ENCODE measurements at regions not wholly inside any gene's neighbourhood (a gene's known extent, or its start where the extent isn't known, plus 50 kb on each side); places are given as distances from the start of the nearest gene placed in this dataset.

GRCh38 chr6:4636191-4636880 is 139.9 kb upstream of the CDYL start:
- ATAC-seq = no peak
- TF ChIP-seq, protein P1, sequence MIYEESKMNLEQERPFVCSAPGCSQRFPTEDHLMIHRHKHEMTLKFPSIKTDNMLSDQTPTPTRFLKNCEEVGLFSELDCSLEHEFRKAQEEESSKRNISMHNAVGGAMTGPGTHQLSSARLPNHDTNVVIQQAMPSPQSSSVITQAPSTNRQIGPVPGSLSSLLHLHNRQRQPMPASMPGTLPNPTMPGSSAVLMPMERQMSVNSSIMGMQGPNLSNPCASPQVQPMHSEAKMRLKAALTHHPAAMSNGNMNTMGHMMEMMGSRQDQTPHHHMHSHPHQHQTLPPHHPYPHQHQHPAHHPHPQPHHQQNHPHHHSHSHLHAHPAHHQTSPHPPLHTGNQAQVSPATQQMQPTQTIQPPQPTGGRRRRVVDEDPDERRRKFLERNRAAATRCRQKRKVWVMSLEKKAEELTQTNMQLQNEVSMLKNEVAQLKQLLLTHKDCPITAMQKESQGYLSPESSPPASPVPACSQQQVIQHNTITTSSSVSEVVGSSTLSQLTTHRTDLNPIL (CRISPR knock-in tag; IDR thresholded peaks at IDR 0.05; ENCODE audit: low read depth) = no peak
- TF ChIP-seq ZNF8 (CRISPR knock-in tag; IDR thresholded peaks at IDR 0.05) (no peak), ZFP30 (CRISPR knock-in tag; IDR thresholded peaks at IDR 0.05) (no peak), ARNTL (CRISPR knock-in tag; IDR thresholded peaks at IDR 0.05; ENCODE audit: borderline replicate concordance, low read depth) (no peak), TOX (CRISPR knock-in tag; IDR thresholded peaks at IDR 0.05; ENCODE audit: borderline replicate concordance) (no peak), TCF4 (CRISPR knock-in tag; IDR thresholded peaks at IDR 0.05; ENCODE audit: borderline replicate concordance) (no peak), TSHZ2 (CRISPR knock-in tag; IDR thresholded peaks at IDR 0.05) (no peak), BACH2 (CRISPR knock-in tag; IDR thresholded peaks at IDR 0.05; ENCODE audit: borderline replicate concordance) (no peak), ISL1 (CRISPR knock-in tag; IDR thresholded peaks at IDR 0.05) (no peak), ZNF565 (CRISPR knock-in tag; conservative IDR thresholded peaks at IDR 0.05; ENCODE audit: low read depth) (no peak), ZFP3 (CRISPR knock-in tag; IDR thresholded peaks at IDR 0.05) (no peak), GLIS3 (CRISPR knock-in tag; IDR thresholded peaks at IDR 0.05) (no peak), OSR1 (CRISPR knock-in tag; IDR thresholded peaks at IDR 0.05) (no peak)
- TF ChIP-seq, protein P2, sequence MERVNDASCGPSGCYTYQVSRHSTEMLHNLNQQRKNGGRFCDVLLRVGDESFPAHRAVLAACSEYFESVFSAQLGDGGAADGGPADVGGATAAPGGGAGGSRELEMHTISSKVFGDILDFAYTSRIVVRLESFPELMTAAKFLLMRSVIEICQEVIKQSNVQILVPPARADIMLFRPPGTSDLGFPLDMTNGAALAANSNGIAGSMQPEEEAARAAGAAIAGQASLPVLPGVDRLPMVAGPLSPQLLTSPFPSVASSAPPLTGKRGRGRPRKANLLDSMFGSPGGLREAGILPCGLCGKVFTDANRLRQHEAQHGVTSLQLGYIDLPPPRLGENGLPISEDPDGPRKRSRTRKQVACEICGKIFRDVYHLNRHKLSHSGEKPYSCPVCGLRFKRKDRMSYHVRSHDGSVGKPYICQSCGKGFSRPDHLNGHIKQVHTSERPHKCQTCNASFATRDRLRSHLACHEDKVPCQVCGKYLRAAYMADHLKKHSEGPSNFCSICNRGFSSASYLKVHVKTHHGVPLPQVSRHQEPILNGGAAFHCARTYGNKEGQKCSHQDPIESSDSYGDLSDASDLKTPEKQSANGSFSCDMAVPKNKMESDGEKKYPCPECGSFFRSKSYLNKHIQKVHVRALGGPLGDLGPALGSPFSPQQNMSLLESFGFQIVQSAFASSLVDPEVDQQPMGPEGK (CRISPR knock-in tag; IDR thresholded peaks at IDR 0.05; ENCODE audit: borderline replicate concordance) = no peak
- TF ChIP-seq, protein P3, sequence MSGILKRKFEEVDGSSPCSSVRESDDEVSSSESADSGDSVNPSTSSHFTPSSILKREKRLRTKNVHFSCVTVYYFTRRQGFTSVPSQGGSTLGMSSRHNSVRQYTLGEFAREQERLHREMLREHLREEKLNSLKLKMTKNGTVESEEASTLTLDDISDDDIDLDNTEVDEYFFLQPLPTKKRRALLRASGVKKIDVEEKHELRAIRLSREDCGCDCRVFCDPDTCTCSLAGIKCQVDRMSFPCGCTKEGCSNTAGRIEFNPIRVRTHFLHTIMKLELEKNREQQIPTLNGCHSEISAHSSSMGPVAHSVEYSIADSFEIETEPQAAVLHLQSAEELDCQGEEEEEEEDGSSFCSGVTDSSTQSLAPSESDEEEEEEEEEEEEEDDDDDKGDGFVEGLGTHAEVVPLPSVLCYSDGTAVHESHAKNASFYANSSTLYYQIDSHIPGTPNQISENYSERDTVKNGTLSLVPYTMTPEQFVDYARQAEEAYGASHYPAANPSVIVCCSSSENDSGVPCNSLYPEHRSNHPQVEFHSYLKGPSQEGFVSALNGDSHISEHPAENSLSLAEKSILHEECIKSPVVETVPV (CRISPR knock-in tag; IDR thresholded peaks at IDR 0.05) = no peak

- no peak for ATAC-seq
- TF ChIP-seq, protein P4, sequence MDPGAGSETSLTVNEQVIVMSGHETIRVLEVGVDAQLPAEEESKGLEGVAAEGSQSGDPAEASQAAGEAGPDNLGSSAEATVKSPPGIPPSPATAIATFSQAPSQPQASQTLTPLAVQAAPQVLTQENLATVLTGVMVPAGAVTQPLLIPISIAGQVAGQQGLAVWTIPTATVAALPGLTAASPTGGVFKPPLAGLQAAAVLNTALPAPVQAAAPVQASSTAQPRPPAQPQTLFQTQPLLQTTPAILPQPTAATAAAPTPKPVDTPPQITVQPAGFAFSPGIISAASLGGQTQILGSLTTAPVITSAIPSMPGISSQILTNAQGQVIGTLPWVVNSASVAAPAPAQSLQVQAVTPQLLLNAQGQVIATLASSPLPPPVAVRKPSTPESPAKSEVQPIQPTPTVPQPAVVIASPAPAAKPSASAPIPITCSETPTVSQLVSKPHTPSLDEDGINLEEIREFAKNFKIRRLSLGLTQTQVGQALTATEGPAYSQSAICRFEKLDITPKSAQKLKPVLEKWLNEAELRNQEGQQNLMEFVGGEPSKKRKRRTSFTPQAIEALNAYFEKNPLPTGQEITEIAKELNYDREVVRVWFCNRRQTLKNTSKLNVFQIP (CRISPR knock-in tag; IDR thresholded peaks at IDR 0.05; ENCODE audit: borderline replicate concordance, low read depth) = no peak
- TF ChIP-seq TSHZ2 (CRISPR knock-in tag; IDR thresholded peaks at IDR 0.05) (no peak), ZFP30 (CRISPR knock-in tag; IDR thresholded peaks at IDR 0.05) (no peak), PPARA (CRISPR knock-in tag; IDR thresholded peaks at IDR 0.05; ENCODE audit: borderline replicate concordance) (no peak), TCF4 (CRISPR knock-in tag; IDR thresholded peaks at IDR 0.05; ENCODE audit: borderline replicate concordance) (no peak), ESRRG (CRISPR knock-in tag; IDR thresholded peaks at IDR 0.05) (no peak), GLIS3 (CRISPR knock-in tag; IDR thresholded peaks at IDR 0.05) (no peak), OSR1 (CRISPR knock-in tag; IDR thresholded peaks at IDR 0.05) (no peak), CSDC2 (CRISPR knock-in tag; IDR thresholded peaks at IDR 0.05) (no peak), ZNF565 (CRISPR knock-in tag; conservative IDR thresholded peaks at IDR 0.05; ENCODE audit: low read depth) (no peak)
Observed at GRCh38 chr6:4635666-4636065, 140.5 kb upstream of the CDYL start.

Data from SK-N-SH treated with all-trans-retinoic acid at 6 μM for 48 hours (cell line).